MCF 10A (cell line): ENCODE measurements at regions not wholly inside any gene's neighbourhood (a gene's known extent, or its start where the extent isn't known, plus 50 kb on each side); places are given as distances from the start of the nearest gene placed in this dataset.

ENCODE experiments used
- BruUV-seq: library from RNA; stranded (reverse); fragments of 400-500 nt; replicated peaks from 2 replicates; lab custom pipeline; 2021; lab: Mats Ljungman, UMichigan
- CTCF ChIA-PET: fragments of 300-600 bp; sonication (Branson Sonifier 250); formaldehyde crosslinking; extraction: SDS; loops from one replicate; lab custom pipeline; 2021; ENCODE audit warnings: antibody characterized with exemption, inconsistent platforms; lab: Yijun Ruan, JAX
- POLR2A ChIA-PET: fragments of 300-600, 350-650 bp; sonication (Branson Sonifier 250); formaldehyde crosslinking; extraction: SDS; loops from one replicate; lab custom pipeline; 2020; ENCODE audit warnings: antibody characterized with exemption, inconsistent platforms; lab: Yijun Ruan, JAX
- DNase-seq: peaks from one replicate; pipeline ENCODE4 v3.0.0-alpha.2; 2018; ENCODE audit not compliant: unreplicated experiment
- H3K27ac Mint-ChIP-seq: one replicate; pipeline ENCODE4 v1.8.0; 2022; ENCODE audit warnings: mild to moderate bottlenecking, low read depth, mixed read lengths; ENCODE audit not compliant: unreplicated experiment
- H3K27me3 Mint-ChIP-seq: one replicate; pipeline ENCODE4 v1.8.0; 2022; ENCODE audit warnings: mixed read lengths; ENCODE audit not compliant: insufficient read depth, unreplicated experiment
- H3K36me3 Mint-ChIP-seq: one replicate; pipeline ENCODE4 v1.8.0; 2022; ENCODE audit warnings: mild to moderate bottlenecking, moderate library complexity, mixed read lengths; ENCODE audit not compliant: insufficient read depth, unreplicated experiment
- H3K4me1 Mint-ChIP-seq: one replicate; pipeline ENCODE4 v1.8.0; 2022; ENCODE audit warnings: mixed read lengths; ENCODE audit not compliant: insufficient read depth, unreplicated experiment
- H3K4me3 Mint-ChIP-seq: one replicate; pipeline ENCODE4 v1.8.0; 2022; ENCODE audit warnings: mild to moderate bottlenecking, moderate library complexity, mixed read lengths; ENCODE audit not compliant: unreplicated experiment
- H3K9me3 Mint-ChIP-seq: one replicate; pipeline ENCODE4 v1.8.0; 2022; ENCODE audit warnings: mixed read lengths; ENCODE audit not compliant: unreplicated experiment
- CTCF ChIP-seq: fragments of 200-600 bp; IDR thresholded peaks from one replicate; pipeline ENCODE4 v1.8.0; 2022; ENCODE audit warnings: antibody characterized with exemption, mild to moderate bottlenecking; ENCODE audit not compliant: unreplicated experiment
- intact Hi-C: fragments of 100-400 bp; cut with micrococcal nuclease; formaldehyde crosslinking; loops from 2 replicates; pipeline ENCODE4 v1.14.1; 2022

- DNase-seq: peak; percentile 6
These were observed 992.7 kb upstream of the HS3ST1 start for GRCh38 chr4:12421364-12421763.

GRCh38 chr4:12416755-12417154 is 988.1 kb upstream of the HS3ST1 start:
- ChIA-PET CTCF (interaction anchor here (0.8 to 1.2 kb wide), 3 partner anchors 23 to 611 kb away, joined by 3 to 4 read pairs (median 3); no protein-coding TSS in a partner anchor), POLR2A (no interaction called here)
- H3K27me3 Mint-ChIP-seq: no peaks in the 10 kb centered on the region
- peaks cover 7% of the 10 kb centered on the region for H3K9me3 Mint-ChIP-seq
- H3K36me3 Mint-ChIP-seq: no peaks in the 10 kb centered on the region
- no peak for DNase-seq
- H3K4me3 Mint-ChIP-seq: no peak overlapping the region
- no peak overlapping the region for H3K27ac Mint-ChIP-seq
- TF ChIP-seq CTCF: no peak
- intact Hi-C loops: no loop called here
- BruUV-seq: no TSS peak
- H3K4me1 Mint-ChIP-seq: peaks cover 6% of the 10 kb centered on the region

More at GRCh38 chr4:12421364-12421763, 992.7 kb upstream of the HS3ST1 start:
- Mint-ChIP-seq H3K27me3 (no peaks in the 10 kb centered on the region), H3K4me3 (no peak overlapping the region), H3K9me3 (peaks cover 16% of the 10 kb centered on the region), H3K27ac (no peak overlapping the region), H3K36me3 (no peaks in the 10 kb centered on the region), H3K4me1 (peaks cover 7% of the 10 kb centered on the region)
- CTCF ChIA-PET: interaction anchor here (1.0 to 1.6 kb wide), 5 partner anchors 11 to 616 kb away, joined by 3 to 9 read pairs (median 3); no protein-coding TSS in a partner anchor
- BruUV-seq: no TSS peak
- POLR2A ChIA-PET: interaction anchor here (0.6 to 0.9 kb wide), 2 partner anchors 12 to 120 kb away, joined by 3 to 5 read pairs; no protein-coding TSS in a partner anchor
- intact Hi-C loops: no loop called here
- no peak for TF ChIP-seq CTCF

GRCh38 chr4:12414181-12414812 is 985.6 kb upstream of the HS3ST1 start:
- no peak overlapping the region for H3K27ac Mint-ChIP-seq
- TF ChIP-seq CTCF: no peak
- peaks cover 19% of the 10 kb centered on the region for H3K4me1 Mint-ChIP-seq
- H3K27me3 Mint-ChIP-seq: no peaks in the 10 kb centered on the region
- ChIA-PET POLR2A (no interaction called here), CTCF (interaction anchor here (0.8 to 1.5 kb wide), 2 partner anchors 223 to 609 kb away, joined by 3 to 4 read pairs; no protein-coding TSS in a partner anchor)
- H3K36me3 Mint-ChIP-seq: no peaks in the 10 kb centered on the region
- no peak for DNase-seq
- intact Hi-C loops: no loop called here
- BruUV-seq: no TSS peak
- H3K4me3 Mint-ChIP-seq: no peak overlapping the region
- no peaks in the 10 kb centered on the region for H3K9me3 Mint-ChIP-seq

- H3K27me3 Mint-ChIP-seq: no peaks in the 10 kb centered on the region
- ChIA-PET POLR2A (interaction anchor here (0.5 kb wide), 1 partner anchor 49 kb away, joined by 4 read pairs; no protein-coding TSS in a partner anchor), CTCF (interaction anchor here (0.6 to 3.1 kb wide), 18 partner anchors 11 to 672 kb away, joined by 3 to 30 read pairs (median 4); no protein-coding TSS in a partner anchor)
- no peak overlapping the region for H3K27ac Mint-ChIP-seq
- H3K9me3 Mint-ChIP-seq: no peaks in the 10 kb centered on the region
- H3K4me1 Mint-ChIP-seq: peaks cover 19% of the 10 kb centered on the region
- intact Hi-C loops: loop anchor here (2.0 kb wide), 1 partner anchor 456 kb away; no protein-coding TSS in a partner anchor
- no peak overlapping the region for H3K4me3 Mint-ChIP-seq
- DNase-seq: peak; percentile 63
- TF ChIP-seq CTCF: no peak
- no peaks in the 10 kb centered on the region for H3K36me3 Mint-ChIP-seq
- BruUV-seq: no TSS peak
These were observed 982.4 kb upstream of the HS3ST1 start for GRCh38 chr4:12411072-12411471.
